ENCODE measurements at regions not wholly inside any gene's neighbourhood (a gene's known extent, or its start where the extent isn't known, plus 50 kb on each side); places are given as distances from the start of the nearest gene placed in this dataset.

DNA sequence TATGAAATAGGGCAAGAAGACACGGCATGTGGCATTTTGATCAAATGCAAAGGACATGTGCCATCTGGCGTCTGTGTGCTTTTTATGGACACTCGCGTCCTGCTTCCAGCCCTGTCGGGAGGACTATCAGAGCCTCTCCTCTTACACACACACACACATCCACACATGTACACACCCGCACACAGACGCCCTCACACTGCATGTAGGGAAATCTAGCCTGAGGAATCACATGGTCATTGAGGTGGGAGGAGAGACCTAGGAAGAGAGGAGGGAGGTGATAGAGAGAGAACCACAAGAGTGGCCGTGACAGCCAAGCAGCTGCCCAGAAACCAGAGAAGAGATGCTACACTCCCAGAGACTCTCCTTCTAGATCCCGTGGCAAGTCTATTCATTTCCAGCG lies 105.9 kb upstream of the CDYL start:
- no peaks in the 10 kb centered on the region for H3K4me1 ChIP-seq (ENCODE audit: insufficient read depth, low read length, poor library complexity, severe bottlenecking)
- no peaks in the 10 kb centered on the region for H3K79me2 ChIP-seq (ENCODE audit: insufficient read depth, low read depth, low read length)
- intact Hi-C loops (cut with micrococcal nuclease; ENCODE audit: unreplicated experiment) = no loop called here
- no peak overlapping the region for H2AFZ ChIP-seq (ENCODE audit: low read length)
- H3K4me2 ChIP-seq (ENCODE audit: low read length) = no peak overlapping the region
- CTCF ChIA-PET (ENCODE audit: unreplicated experiment) = no interaction called here
- no TSS peak for BruUV-seq (replicated peaks)
- no peak overlapping the region for H3K4me3 ChIP-seq (ENCODE audit: low read depth, low read length, poor library complexity, severe bottlenecking)
- TF ChIP-seq, protein P1, sequence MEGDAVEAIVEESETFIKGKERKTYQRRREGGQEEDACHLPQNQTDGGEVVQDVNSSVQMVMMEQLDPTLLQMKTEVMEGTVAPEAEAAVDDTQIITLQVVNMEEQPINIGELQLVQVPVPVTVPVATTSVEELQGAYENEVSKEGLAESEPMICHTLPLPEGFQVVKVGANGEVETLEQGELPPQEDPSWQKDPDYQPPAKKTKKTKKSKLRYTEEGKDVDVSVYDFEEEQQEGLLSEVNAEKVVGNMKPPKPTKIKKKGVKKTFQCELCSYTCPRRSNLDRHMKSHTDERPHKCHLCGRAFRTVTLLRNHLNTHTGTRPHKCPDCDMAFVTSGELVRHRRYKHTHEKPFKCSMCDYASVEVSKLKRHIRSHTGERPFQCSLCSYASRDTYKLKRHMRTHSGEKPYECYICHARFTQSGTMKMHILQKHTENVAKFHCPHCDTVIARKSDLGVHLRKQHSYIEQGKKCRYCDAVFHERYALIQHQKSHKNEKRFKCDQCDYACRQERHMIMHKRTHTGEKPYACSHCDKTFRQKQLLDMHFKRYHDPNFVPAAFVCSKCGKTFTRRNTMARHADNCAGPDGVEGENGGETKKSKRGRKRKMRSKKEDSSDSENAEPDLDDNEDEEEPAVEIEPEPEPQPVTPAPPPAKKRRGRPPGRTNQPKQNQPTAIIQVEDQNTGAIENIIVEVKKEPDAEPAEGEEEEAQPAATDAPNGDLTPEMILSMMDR (conservative IDR thresholded peaks at IDR 0.05; ENCODE audit: low read length) = no peak
- TF ChIP-seq EZH2phosphoT487 (IDR thresholded peaks at IDR 0.05; ENCODE audit: borderline replicate concordance, low read depth, low read length) = no peak
- no peak overlapping the region for H3K27ac ChIP-seq (ENCODE audit: low read depth, low read length, poor library complexity, severe bottlenecking)
- DNase-seq (ENCODE audit: low spot score) = no peak
- no peaks in the 10 kb centered on the region for H4K20me1 ChIP-seq (ENCODE audit: insufficient read depth, low read length)
- no peaks in the 10 kb centered on the region for H3K9me2 ChIP-seq (ENCODE audit: insufficient read depth, low read length)
- H3K36me3 ChIP-seq (ENCODE audit: insufficient read depth, low read length) = no peaks in the 10 kb centered on the region
- POLR2A ChIA-PET = no interaction called here
- no peaks in the 10 kb centered on the region for H3K9me3 ChIP-seq (ENCODE audit: low read length)

DNA sequence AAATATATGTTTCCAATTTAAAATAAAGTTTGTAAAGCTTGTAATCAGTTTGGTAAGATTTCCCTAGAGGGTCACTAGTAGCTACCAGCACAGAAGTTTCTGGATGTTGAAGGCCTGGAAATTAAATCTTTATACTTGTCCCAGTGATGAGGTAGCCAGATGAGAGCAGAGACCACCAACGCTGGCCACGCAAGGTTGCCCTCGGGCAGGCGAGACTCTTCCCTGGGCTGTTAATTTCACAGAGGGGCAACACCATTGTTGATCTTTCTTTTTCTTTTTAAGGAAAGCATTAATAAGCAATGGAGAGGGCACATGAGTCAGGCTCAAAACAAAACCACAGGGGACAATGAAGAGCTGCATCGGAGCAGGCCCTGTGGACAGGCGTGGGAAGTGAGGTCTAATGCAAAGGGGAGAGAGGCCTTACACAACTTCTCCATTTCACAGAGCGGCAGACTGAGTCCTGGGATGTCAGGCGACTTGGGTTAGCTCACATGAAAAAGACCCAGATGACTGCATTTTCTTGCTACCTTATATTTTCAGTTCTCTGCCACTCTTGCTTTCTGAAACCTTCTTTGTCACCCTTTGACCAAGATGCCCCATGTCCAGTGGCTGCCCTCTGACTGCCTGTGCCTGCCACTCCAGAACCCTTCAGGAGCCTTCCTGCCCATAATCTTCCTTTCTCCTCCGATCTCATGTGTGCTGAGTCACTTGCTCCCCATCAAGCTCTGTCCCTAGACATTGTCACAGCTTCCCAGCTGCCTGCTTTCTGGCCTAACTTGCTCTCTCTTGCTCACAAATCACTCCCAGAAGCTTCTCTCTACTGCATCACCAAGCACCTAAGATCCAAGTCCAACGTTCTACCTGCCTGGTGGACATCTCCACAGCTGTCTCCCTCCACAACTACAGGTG lies 107.7 kb upstream of the CDYL start:
- Histone ChIP-seq H3K27ac (ENCODE audit: low read depth, low read length, poor library complexity, severe bottlenecking) (no peak overlapping the region), H4K20me1 (ENCODE audit: insufficient read depth, low read length) (no peaks in the 10 kb centered on the region), H3K9me2 (ENCODE audit: insufficient read depth, low read length) (no peaks in the 10 kb centered on the region), H3K4me1 (ENCODE audit: insufficient read depth, low read length, poor library complexity, severe bottlenecking) (no peaks in the 10 kb centered on the region), H3K79me2 (ENCODE audit: insufficient read depth, low read depth, low read length) (no peaks in the 10 kb centered on the region), H3K4me2 (ENCODE audit: low read length) (no peak overlapping the region), H3K36me3 (ENCODE audit: insufficient read depth, low read length) (no peaks in the 10 kb centered on the region), H3K9me3 (ENCODE audit: low read length) (no peaks in the 10 kb centered on the region), H2AFZ (ENCODE audit: low read length) (no peak overlapping the region), H3K4me3 (ENCODE audit: low read depth, low read length, poor library complexity, severe bottlenecking) (no peak overlapping the region)
- CTCF ChIA-PET (ENCODE audit: unreplicated experiment) = no interaction called here
- intact Hi-C loops (cut with micrococcal nuclease; ENCODE audit: unreplicated experiment) = no loop called here
- POLR2A ChIA-PET = interaction anchor here (0.6 to 0.7 kb wide), 3 partner anchors 17 to 37 kb away, joined by 3 to 4 read pairs (median 3); no protein-coding TSS in a partner anchor
- DNase-seq (ENCODE audit: low spot score) = no peak
- no peak for TF ChIP-seq EZH2phosphoT487 (IDR thresholded peaks at IDR 0.05; ENCODE audit: borderline replicate concordance, low read depth, low read length)
- TF ChIP-seq, protein P1 (conservative IDR thresholded peaks at IDR 0.05; ENCODE audit: low read length) = no peak
- BruUV-seq (replicated peaks) = no TSS peak

DNA sequence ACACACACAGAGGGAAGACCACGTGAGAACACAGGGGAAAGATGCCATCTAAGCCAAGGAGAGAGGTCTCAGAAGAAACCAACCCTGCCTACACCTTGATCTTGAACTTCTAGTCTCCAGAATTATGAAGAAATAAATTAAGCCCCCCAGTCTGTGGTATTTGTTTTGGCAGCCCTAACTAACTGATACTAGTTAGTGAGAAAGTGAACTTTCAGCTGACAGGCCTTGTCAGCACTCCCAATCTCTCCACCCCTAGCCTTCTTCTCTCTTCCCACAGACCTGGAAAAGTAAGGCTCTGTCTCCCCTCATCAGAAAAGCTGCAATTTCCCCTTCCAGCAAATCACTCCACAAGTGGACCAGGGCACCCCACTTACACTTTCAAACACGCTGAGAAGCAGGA lies 108.6 kb upstream of the CDYL start:
- no peaks in the 10 kb centered on the region for H3K36me3 ChIP-seq (ENCODE audit: insufficient read depth, low read length)
- TF ChIP-seq EZH2phosphoT487 (IDR thresholded peaks at IDR 0.05; ENCODE audit: borderline replicate concordance, low read depth, low read length) = no peak
- TF ChIP-seq, protein P1 (conservative IDR thresholded peaks at IDR 0.05; ENCODE audit: low read length) = no peak
- POLR2A ChIA-PET = interaction anchor here (0.6 kb wide), 1 partner anchor 24 kb away, joined by 4 read pairs; no protein-coding TSS in a partner anchor
- H3K4me2 ChIP-seq (ENCODE audit: low read length) = no peak overlapping the region
- no peak for DNase-seq (ENCODE audit: low spot score)
- H3K79me2 ChIP-seq (ENCODE audit: insufficient read depth, low read depth, low read length) = no peaks in the 10 kb centered on the region
- BruUV-seq (replicated peaks) = no TSS peak
- H3K4me3 ChIP-seq (ENCODE audit: low read depth, low read length, poor library complexity, severe bottlenecking) = no peak overlapping the region
- H3K4me1 ChIP-seq (ENCODE audit: insufficient read depth, low read length, poor library complexity, severe bottlenecking) = no peaks in the 10 kb centered on the region
- H3K9me3 ChIP-seq (ENCODE audit: low read length) = no peaks in the 10 kb centered on the region
- no peak overlapping the region for H3K27ac ChIP-seq (ENCODE audit: low read depth, low read length, poor library complexity, severe bottlenecking)
- H2AFZ ChIP-seq (ENCODE audit: low read length) = no peak overlapping the region
- intact Hi-C loops (cut with micrococcal nuclease; ENCODE audit: unreplicated experiment) = loop anchor here (1.0 kb wide), 1 partner anchor 27 kb away; no protein-coding TSS in a partner anchor
- H3K9me2 ChIP-seq (ENCODE audit: insufficient read depth, low read length) = no peaks in the 10 kb centered on the region
- CTCF ChIA-PET (ENCODE audit: unreplicated experiment) = no interaction called here
- no peaks in the 10 kb centered on the region for H4K20me1 ChIP-seq (ENCODE audit: insufficient read depth, low read length)
